Pancreas (tissue), 10 donors: ENCODE measurements at regions not wholly inside any gene's neighbourhood (a gene's known extent, or its start where the extent isn't known, plus 50 kb on each side); places are given as distances from the start of the nearest gene placed in this dataset.

Experiments used
- ATAC-seq, 4 donors: fragments of 200-7000 bp; cut with Tn5 transposase; one replicate each; pipeline versions ENCODE4 v1.8.0 to v1.9.1; 2020; ENCODE audit warnings: mild to moderate bottlenecking in 4 of 4, moderate library complexity in 4 of 4
- DNase-seq, 6 donors: peaks; one replicate each; pipeline ENCODE4 v3.0.0-alpha.2; 2020
- FAIRE-seq: peaks from 2 replicates; lab custom pipeline; 2012; peaks lifted over from hg19 to GRCh38; lab: Jason Lieb, UNC
- H3K27ac ChIP-seq, 4 donors: fragments of 200-600 bp; sonication (generic); 1 replicate in 3 of 4; 2 replicates in 1 of 4; pipeline versions ENCODE4 v1.5.0 to v1.8.0; 2020
- H3K27me3 ChIP-seq, 4 donors: fragments of 200-600 bp; one replicate each; pipeline ENCODE4 v1.8.0; 2021
- H3K36me3 ChIP-seq, 3 donors: fragments of 200-600 bp; sonication (generic) in 1 of 3; one replicate each; pipeline versions ENCODE4 v1.5.0 to v1.8.0; 2020 to 2021
- H3K4me1 ChIP-seq, 3 donors: fragments of 200-600 bp; one replicate each; pipeline ENCODE4 v1.8.0; 2021
- H3K4me3 ChIP-seq, 4 donors: fragments of 200-600 bp; sonication (generic) in 2 of 4; one replicate each; pipeline versions ENCODE4 v1.5.0 to v1.8.0; 2020 to 2021
- H3K9me3 ChIP-seq, 4 donors: fragments of 200-600 bp; one replicate each; pipeline ENCODE4 v1.8.0; 2021
- CTCF ChIP-seq, 4 donors: fragments of 200-600 bp; sonication (generic) in 3 of 4; IDR thresholded peaks; one replicate each; pipeline versions ENCODE4 v1.5.0 to v1.8.0; 2021; ENCODE audit warnings: antibody characterized with exemption in 4 of 4
- WGBS, 2 donors: extraction: QIAGEN DNeasy Blood & Tissue Kit; methylation state at CpG; one replicate each; pipeline ENCODE4 v1.1.7; 2013; 5-methylcytosine and 5-hydroxymethylcytosine counted together
- intact Hi-C, 3 donors: fragments of 100-400 bp; cut with DNase I; formaldehyde crosslinking; loops; one replicate each; pipeline versions ENCODE4 v1.11.1 to v1.14.2; 2022
- donor health status: healthy with polysubstance abuse.
- donor health status: DM: no; HTN: no; CAD: no; lungs with moderate emphysema.
- donor health status: DM: no; HTN: no; CAD: no.
- donor health status: control.
- donor health status: control.
- donor health status: Bipolar disorder and iron deficiency.
- donor health status: DM: yes; HTN: yes; CAD: no.
- donor health status: DM: no; HTN: no; CAD: no.
- donor health status: DM: no; HTN: no; CAD: no.
- donor health status: DM: yes; HTN: yes; CAD: no.

GRCh38 chr14:22266683-22267082 is 322.3 kb downstream of the DAD1 start:
- no peak overlapping the region for H3K4me3 ChIP-seq
- DNase-seq (no peak), ATAC-seq (no peak), FAIRE-seq (no peak)
- WGBS, 2 donors: 65 to 81% methylated on average over 3 of the region's 3 CpGs
- H3K9me3 ChIP-seq: no peaks in the 10 kb centered on the region
- intact Hi-C loops: no loop called here
- no peaks in the 10 kb centered on the region for H3K36me3 ChIP-seq
- H3K27ac ChIP-seq: no peak overlapping the region
- no peaks in the 10 kb centered on the region for H3K4me1 ChIP-seq
- H3K27me3 ChIP-seq: no peaks in the 10 kb centered on the region
- TF ChIP-seq CTCF (IDR thresholded peaks at IDR 0.05): no peak

GRCh38 chr14:22266142-22266442 is 322.9 kb downstream of the DAD1 start:
- WGBS, 2 donors: 70 to 96% methylated on average over 2 of the region's 2 CpGs
- DNase-seq: no peak
- intact Hi-C loops: no loop called here
- Histone ChIP-seq H3K4me3 (no peak overlapping the region), H3K27me3 (no peaks in the 10 kb centered on the region), H3K27ac (no peak overlapping the region), H3K4me1 (no peaks in the 10 kb centered on the region), H3K9me3 (no peaks in the 10 kb centered on the region), H3K36me3 (no peaks in the 10 kb centered on the region)
- TF ChIP-seq CTCF (IDR thresholded peaks at IDR 0.05): no peak
- FAIRE-seq: no peak
- no peak for ATAC-seq

GRCh38 chr14:22265319-22266141 is 323.5 kb downstream of the DAD1 start:
- 51 to 62% methylated on average over 8 of the region's 8 CpGs for WGBS, 2 donors
- no peak for TF ChIP-seq CTCF (IDR thresholded peaks at IDR 0.05)
- Histone ChIP-seq H3K36me3 (no peaks in the 10 kb centered on the region), H3K9me3 (no peaks in the 10 kb centered on the region), H3K4me1 (no peaks in the 10 kb centered on the region), H3K4me3 (no peak overlapping the region), H3K27ac (no peak overlapping the region), H3K27me3 (no peaks in the 10 kb centered on the region)
- no peak for ATAC-seq
- FAIRE-seq: no peak
- DNase-seq: no peak
- intact Hi-C loops: no loop called here

GRCh38 chr14:22264759-22265158 is 324.3 kb downstream of the DAD1 start:
- FAIRE-seq (no peak), ATAC-seq (no peak), DNase-seq (no peak)
- 54 to 70% methylated on average over 1 of the region's 1 CpG for WGBS, 2 donors
- no peaks in the 10 kb centered on the region for H3K27me3 ChIP-seq
- no peaks in the 10 kb centered on the region for H3K36me3 ChIP-seq
- intact Hi-C loops: no loop called here
- no peaks in the 10 kb centered on the region for H3K9me3 ChIP-seq
- H3K27ac ChIP-seq: no peak overlapping the region
- no peaks in the 10 kb centered on the region for H3K4me1 ChIP-seq
- H3K4me3 ChIP-seq: no peak overlapping the region
- no peak for TF ChIP-seq CTCF (IDR thresholded peaks at IDR 0.05)

GRCh38 chr14:22263961-22264360 is 325.1 kb downstream of the DAD1 start:
- no peak for DNase-seq
- intact Hi-C loops: no loop called here
- 31 to 38% methylated on average over 1 of the region's 1 CpG for WGBS, 2 donors
- no peak for TF ChIP-seq CTCF (IDR thresholded peaks at IDR 0.05)
- Histone ChIP-seq H3K4me3 (no peak overlapping the region), H3K9me3 (no peaks in the 10 kb centered on the region), H3K27ac (no peak overlapping the region), H3K27me3 (no peaks in the 10 kb centered on the region), H3K4me1 (no peaks in the 10 kb centered on the region), H3K36me3 (no peaks in the 10 kb centered on the region)
- ATAC-seq: no peak
- FAIRE-seq: no peak
